HAP-1 (cell line): ENCODE measurements at regions not wholly inside any gene's neighbourhood (a gene's known extent, or its start where the extent isn't known, plus 50 kb on each side); places are given as distances from the start of the nearest gene placed in this dataset.

Experiments used
- DNase-seq, 2 experiments: peaks; one replicate each; pipeline ENCODE4 v3.0.0-alpha.2; 2016 to 2020; ENCODE audit warnings: low spot score in 2 of 2
- H3K27me3 ChIP-seq: fragments of 250-450 bp; sonication (Bioruptor Pico); 2 replicates; pipeline ENCODE4 v1.5.1; 2020; ENCODE audit warnings: low read depth, mild to moderate bottlenecking, moderate library complexity
- H3K36me3 ChIP-seq: fragments of 250-450 bp; sonication (Bioruptor Pico); replicated peaks from 2 replicates; pipeline ENCODE4 v1.5.1; 2020; ENCODE audit warnings: mild to moderate bottlenecking
- H3K4me1 ChIP-seq: fragments of 250-450 bp; sonication (Bioruptor Pico); 2 replicates; pipeline ENCODE4 v1.5.1; 2020; ENCODE audit warnings: mild to moderate bottlenecking
- H3K4me3 ChIP-seq: fragments of 250-450 bp; sonication (Bioruptor Pico); 2 replicates; pipeline ENCODE4 v1.5.1; 2020; ENCODE audit warnings: mild to moderate bottlenecking, moderate library complexity
- H3K9me3 ChIP-seq: fragments of 250-450 bp; sonication (Bioruptor Pico); 2 replicates; pipeline ENCODE4 v1.5.1; 2020; ENCODE audit warnings: mild to moderate bottlenecking, moderate library complexity
- in situ Hi-C: fragments of 300-500 bp; cut with MboI; formaldehyde crosslinking; loops from 3 replicates; pipeline ENCODE4 v1.14.3; 2020; ENCODE audit warnings: low sequenced_read_pairs, inconsistent platforms, mixed read lengths

GRCh38 chr14:104355101-104356019, 217.0 kb downstream of the KIF26A start:
- no peak overlapping the region for H3K4me3 ChIP-seq
- no peaks in the 10 kb centered on the region for H3K36me3 ChIP-seq
- no peaks in the 10 kb centered on the region for H3K4me1 ChIP-seq
- H3K27me3 ChIP-seq: no peaks in the 10 kb centered on the region
- H3K9me3 ChIP-seq: no peaks in the 10 kb centered on the region
- peak in 1 of 2 experiments; percentile 5 for DNase-seq
- in situ Hi-C loops: no loop called here

GRCh38 chr14:104356020-104356737, 217.8 kb downstream of the KIF26A start:
- Histone ChIP-seq H3K9me3 (no peaks in the 10 kb centered on the region), H3K27me3 (no peaks in the 10 kb centered on the region), H3K36me3 (no peaks in the 10 kb centered on the region), H3K4me1 (no peaks in the 10 kb centered on the region), H3K4me3 (no peak overlapping the region)
- in situ Hi-C loops: no loop called here
- no peak for DNase-seq

GRCh38 chr14:104356738-104357688, 218.6 kb downstream of the KIF26A start:
- Histone ChIP-seq H3K27me3 (no peaks in the 10 kb centered on the region), H3K4me3 (no peak overlapping the region), H3K9me3 (no peaks in the 10 kb centered on the region), H3K36me3 (no peaks in the 10 kb centered on the region), H3K4me1 (no peaks in the 10 kb centered on the region)
- in situ Hi-C loops: no loop called here
- DNase-seq: no peak

- Histone ChIP-seq H3K36me3 (no peaks in the 10 kb centered on the region), H3K4me3 (no peak overlapping the region), H3K4me1 (no peaks in the 10 kb centered on the region), H3K9me3 (no peaks in the 10 kb centered on the region), H3K27me3 (no peaks in the 10 kb centered on the region)
- peak in 1 of 2 experiments; percentile 2 for DNase-seq
- in situ Hi-C loops: no loop called here
These were observed 219.5 kb downstream of the KIF26A start for GRCh38 chr14:104357689-104358527.

GRCh38 chr14:104358528-104359300, 220.3 kb downstream of the KIF26A start:
- in situ Hi-C loops: no loop called here

GRCh38 chr14:104359301-104359968, 220.1 kb upstream of the C14orf180 start:
- DNase-seq: peak in 1 of 2 experiments; percentile 2
- H3K4me1 ChIP-seq: no peaks in the 10 kb centered on the region
- no peaks in the 10 kb centered on the region for H3K36me3 ChIP-seq
- no peaks in the 10 kb centered on the region for H3K27me3 ChIP-seq
- in situ Hi-C loops: no loop called here
- no peak overlapping the region for H3K4me3 ChIP-seq
- no peaks in the 10 kb centered on the region for H3K9me3 ChIP-seq

More at GRCh38 chr14:104358528-104359300, 220.3 kb downstream of the KIF26A start:
- Histone ChIP-seq H3K27me3 (no peaks in the 10 kb centered on the region), H3K4me3 (no peak overlapping the region), H3K9me3 (no peaks in the 10 kb centered on the region), H3K4me1 (no peaks in the 10 kb centered on the region), H3K36me3 (no peaks in the 10 kb centered on the region)
- DNase-seq: peak in 1 of 2 experiments; percentile 3

GRCh38 chr14:104359969-104360442, 219.6 kb upstream of the C14orf180 start:
- in situ Hi-C loops: no loop called here
- no peaks in the 10 kb centered on the region for H3K9me3 ChIP-seq
- H3K36me3 ChIP-seq: no peaks in the 10 kb centered on the region
- H3K4me1 ChIP-seq: no peaks in the 10 kb centered on the region
- no peak overlapping the region for H3K4me3 ChIP-seq
- H3K27me3 ChIP-seq: no peaks in the 10 kb centered on the region
- DNase-seq: peak in 1 of 2 experiments; percentile 3

- no peak for DNase-seq
- H3K9me3 ChIP-seq: no peaks in the 10 kb centered on the region
- no peak overlapping the region for H3K4me3 ChIP-seq
- in situ Hi-C loops: no loop called here
- no peaks in the 10 kb centered on the region for H3K4me1 ChIP-seq
- no peaks in the 10 kb centered on the region for H3K27me3 ChIP-seq
- H3K36me3 ChIP-seq: no peaks in the 10 kb centered on the region
These were observed 219.1 kb upstream of the C14orf180 start for GRCh38 chr14:104360501-104360900.

GRCh38 chr14:104361101-104361591, 218.4 kb upstream of the C14orf180 start:
- H3K4me1 ChIP-seq: no peaks in the 10 kb centered on the region
- no peak for DNase-seq
- no peaks in the 10 kb centered on the region for H3K27me3 ChIP-seq
- H3K36me3 ChIP-seq: no peaks in the 10 kb centered on the region
- H3K9me3 ChIP-seq: no peaks in the 10 kb centered on the region
- in situ Hi-C loops: no loop called here
- no peak overlapping the region for H3K4me3 ChIP-seq

GRCh38 chr14:104361921-104362681, 217.5 kb upstream of the C14orf180 start:
- no peak overlapping the region for H3K4me3 ChIP-seq
- no peaks in the 10 kb centered on the region for H3K4me1 ChIP-seq
- H3K9me3 ChIP-seq: no peaks in the 10 kb centered on the region
- H3K27me3 ChIP-seq: no peaks in the 10 kb centered on the region
- no peaks in the 10 kb centered on the region for H3K36me3 ChIP-seq
- no peak for DNase-seq
- in situ Hi-C loops: no loop called here
